HG03558 (cell line): ENCODE measurements at regions not wholly inside any gene's neighbourhood (a gene's known extent, or its start where the extent isn't known, plus 50 kb on each side); places are given as distances from the start of the nearest gene placed in this dataset.
"Not testable (repeated sequence)": the region's sequence is repeated elsewhere in the genome, so short reads cannot be mapped to it uniquely, and the experiment has no call there.

ENCODE experiments used
- ATAC-seq: cut with Tn5 transposase; IDR thresholded peaks from one replicate; pipeline ENCODE4 v1.9.1; 2021; ENCODE audit warnings: moderate number of reproducible peaks; ENCODE audit not compliant: unreplicated experiment; ENCODE audit errors: extremely low read depth

DNA sequence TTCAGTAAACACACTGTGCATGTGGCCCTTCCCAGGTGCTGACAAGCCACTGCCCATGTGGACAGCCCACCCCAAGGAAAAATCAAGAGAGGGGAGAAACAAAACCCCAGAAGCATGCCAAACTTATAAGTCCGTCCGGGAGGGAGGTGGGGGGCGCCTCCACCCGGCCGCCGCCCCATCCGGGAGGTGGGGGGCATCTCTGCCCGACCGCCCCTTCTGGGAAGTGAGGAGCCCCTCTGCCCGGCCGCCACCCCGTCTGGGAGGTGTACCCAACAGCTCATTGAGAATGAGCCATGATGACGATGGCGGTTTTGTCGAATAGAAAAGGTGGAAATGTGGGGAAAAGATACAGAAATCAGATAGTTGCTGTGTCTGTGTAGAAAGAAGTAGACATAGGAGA is 53.8 kb upstream of the C2CD4B start:
- no peak for ATAC-seq

DNA sequence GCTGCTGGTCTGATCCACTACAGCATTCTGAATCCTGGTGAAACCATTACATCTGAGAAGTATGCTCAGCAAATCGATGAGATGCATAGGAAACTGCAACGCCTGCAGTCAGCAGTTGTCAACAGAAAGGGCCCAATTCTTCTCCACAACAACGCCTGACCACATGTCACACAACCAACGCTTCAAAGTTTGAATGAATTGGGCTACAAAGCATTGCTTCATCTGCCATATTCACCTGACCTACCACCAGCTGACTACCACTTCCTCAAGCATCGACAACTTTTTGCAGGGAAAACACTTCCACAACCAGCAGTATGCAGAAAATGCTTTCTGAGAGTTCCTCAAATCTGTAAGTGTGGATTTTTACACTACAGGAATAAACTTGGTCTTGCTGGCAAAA is 54.7 kb upstream of the C2CD4B start:
- ATAC-seq: no peak

DNA sequence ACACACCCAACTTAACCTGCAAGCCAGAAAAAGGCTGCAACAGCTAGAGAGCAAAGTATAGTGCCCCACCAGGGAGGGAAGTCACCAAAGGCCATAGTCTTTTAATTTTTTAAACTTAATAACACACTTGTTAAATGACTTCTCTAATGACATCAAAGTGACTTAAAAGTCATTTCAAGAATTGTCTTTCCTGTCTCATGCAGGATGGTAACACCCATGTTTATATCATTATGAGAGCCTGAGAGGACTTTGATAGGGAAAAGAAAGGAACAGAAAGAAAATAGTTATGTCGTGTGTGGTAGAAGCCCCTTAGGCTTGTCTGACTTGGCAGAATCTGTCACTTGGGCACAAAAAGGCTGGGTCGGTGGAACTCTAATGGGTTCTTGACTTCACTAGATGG is 57.9 kb upstream of the C2CD4B start:
- no peak for ATAC-seq

DNA sequence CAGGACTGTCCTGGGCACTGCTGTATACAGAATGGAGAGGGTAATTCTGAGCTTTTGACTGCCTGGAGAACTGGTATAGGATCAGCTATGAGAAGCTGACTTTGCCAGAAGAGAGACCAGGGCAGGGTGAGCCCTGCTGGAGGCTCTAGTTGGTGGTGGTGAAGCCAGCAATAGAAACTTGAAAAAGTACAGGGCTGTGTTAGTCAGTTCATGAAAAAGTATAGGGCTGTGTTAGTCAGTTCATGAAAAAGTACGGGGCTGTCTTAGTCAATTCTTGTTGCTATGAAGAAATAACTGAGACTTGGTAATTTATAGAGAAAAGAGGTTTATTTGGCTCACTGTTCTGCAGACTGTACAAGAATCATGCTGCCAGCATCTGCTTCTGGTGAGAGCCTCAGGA is 63.5 kb upstream of the C2CD4B start:
- ATAC-seq: no peak

DNA sequence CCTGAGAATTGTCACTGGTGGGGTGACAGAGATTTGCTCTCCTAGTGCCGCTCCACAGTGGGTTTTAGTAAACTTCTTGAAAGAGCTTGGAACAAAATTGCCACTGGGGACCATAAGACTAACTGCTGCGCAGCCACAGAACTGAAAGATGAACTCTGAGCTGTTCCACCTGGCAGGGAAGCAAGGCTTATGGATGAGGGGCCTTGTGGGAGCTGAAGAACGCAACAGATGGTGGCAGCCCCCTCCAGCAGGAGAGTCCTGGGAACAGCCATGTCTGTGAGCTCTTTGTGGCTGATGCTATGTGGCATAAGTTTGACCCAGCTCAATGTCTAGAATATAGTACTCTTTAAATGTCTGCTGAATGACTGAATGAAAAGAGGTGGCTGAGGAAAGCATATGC is 66.8 kb upstream of the C2CD4B start:
- ATAC-seq: no peak

DNA sequence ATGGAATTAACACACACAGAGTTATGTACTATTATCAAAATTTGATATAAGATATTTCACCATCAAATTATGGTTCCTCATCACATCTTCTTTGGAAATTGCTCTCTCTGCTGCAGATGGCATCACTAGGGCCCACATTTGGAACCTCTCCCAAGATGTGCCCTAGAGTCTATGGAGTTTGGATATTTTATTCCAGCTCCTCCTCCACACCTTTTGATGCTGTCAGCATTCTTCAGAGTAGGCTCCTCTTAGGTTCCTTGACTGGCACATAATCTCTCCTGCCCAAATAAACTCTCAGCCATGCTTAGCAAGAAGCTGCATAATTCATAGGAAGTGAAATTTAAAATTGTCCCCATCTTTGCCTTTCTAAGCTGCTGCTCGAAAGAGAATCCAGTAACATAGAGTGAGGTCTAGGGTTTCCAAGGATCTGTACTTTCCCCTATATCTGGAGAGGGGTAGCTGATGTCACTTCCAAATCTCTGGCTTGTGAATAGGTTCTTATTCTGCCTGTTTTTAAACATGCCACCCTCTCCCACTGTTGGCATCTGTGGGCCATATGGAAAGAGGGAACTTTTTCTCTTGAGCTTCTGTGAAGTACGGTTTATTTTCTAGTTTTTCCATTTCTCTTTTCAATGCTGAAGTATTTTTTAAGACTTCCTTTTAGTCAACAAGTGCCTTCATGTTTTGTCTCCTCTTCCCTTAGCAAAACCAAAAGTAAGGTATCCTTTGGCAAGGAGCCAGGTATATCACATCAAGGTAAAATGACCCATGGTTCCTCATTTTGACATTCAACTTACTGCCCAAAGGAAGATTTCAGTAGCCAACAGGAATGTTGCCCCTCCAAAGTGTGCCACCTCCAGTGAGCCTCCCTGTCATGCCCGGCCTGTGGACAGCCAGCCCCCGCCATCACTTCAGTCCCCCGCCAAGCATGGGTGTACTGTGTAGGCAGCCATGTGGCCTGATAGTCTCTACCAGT is 75.3 kb upstream of the C2CD4B start:
- ATAC-seq: no peak

DNA sequence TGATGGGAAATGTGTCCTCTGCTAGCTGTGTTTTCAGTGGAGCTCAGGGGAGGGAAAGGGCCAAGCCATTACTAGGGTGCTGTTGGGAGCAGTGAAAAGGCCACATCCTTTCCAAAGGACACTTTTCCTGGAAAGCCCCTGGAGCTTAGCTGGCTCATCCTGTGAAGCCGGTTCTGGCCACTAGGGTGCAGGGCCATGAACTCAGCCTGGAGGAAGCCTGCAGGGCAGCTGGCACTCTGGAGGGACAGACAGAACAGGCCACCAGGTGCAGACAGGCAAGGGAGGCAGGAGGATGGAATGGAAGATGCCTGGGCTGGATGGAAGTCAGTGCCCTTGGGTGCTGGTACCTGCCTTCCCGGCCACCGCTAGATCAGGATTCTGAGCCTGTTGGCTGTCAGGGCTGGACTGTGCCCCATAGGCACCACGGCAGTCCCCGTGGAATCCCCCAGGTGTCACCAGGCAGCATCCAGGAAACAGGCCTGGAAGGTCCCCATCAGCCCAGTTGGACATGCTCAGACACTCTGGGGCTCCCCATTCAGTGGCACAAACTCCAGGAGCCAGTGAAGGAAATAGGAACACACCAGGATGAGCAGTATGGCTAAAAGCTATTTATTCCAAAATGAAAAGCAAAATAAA is 76.2 kb upstream of the C2CD4B start:
- no peak for ATAC-seq

DNA sequence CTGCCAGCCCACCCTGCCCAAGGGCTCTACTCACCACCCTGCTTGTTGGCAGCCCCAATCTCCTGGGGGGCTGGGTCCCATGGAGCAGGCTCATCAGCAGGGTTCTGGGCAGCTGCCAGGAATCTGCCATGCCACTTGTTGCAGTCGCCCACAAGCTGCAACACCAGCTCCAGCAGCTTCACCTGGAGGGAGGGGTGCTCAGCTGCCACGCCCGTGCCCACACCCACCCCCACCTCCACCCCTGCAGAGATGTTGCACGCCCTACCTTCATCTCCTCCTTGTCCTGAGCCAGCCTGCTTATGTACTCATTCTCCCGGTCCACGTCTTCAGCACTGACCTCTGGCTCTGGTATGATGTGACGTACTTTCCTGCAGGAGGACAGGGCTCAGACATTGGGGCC is 77.9 kb upstream of the C2CD4B start:
- ATAC-seq: no peak

DNA sequence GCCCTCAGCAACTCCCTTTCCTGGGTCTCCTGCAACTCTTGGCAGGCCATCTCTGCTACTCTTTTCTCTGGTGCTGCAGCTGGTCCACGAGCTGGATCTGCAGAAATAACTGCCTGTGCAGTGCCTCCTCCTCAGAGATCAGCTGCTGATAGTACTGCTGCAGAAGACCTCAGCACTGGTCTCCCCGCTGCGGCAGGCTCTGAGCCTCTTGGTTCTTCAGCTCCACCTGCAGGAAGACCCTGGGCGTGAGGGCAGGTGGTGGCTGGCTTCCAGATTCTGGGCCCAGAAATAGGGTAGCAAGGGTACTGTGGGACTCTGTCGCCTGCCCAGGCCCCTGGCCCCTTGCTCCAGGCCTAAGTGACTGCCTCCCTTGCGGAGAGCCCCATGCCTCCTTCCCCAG is 79.7 kb upstream of the C2CD4B start:
- no peak for ATAC-seq

DNA sequence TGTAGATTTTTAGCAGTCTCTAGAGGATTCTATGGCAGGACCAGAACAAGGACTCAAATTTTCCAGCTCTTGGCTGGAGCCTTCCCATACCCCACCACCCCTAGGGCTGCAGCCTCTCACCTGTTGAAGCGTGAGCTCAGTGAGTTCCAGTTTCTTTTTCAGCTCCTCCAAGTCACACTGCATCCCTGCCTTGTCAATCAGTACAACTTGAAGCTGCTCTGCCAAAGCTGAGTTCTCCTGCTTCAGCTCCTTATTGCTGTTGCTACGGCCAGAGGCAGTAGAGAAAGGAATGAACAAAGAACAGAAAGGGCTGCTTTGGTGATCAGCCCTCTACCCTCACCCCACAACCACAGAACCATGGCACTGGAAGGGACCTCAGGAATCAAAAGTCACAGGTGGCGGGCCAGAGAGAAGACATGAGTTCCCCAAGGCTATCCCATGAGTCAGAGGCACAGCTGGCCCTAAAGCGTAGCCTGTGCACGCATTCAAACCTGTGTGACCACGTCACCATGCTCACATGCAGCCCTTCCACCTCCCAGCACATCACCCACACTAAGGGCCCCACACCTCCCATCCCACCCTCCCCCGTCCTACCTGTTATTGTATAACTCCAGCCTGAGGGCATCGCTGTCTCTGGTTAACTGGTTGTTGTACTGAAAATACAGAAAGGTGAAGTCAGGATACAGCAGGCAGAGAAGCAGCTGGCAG is 83.3 kb upstream of the C2CD4B start:
- ATAC-seq: no peak

DNA sequence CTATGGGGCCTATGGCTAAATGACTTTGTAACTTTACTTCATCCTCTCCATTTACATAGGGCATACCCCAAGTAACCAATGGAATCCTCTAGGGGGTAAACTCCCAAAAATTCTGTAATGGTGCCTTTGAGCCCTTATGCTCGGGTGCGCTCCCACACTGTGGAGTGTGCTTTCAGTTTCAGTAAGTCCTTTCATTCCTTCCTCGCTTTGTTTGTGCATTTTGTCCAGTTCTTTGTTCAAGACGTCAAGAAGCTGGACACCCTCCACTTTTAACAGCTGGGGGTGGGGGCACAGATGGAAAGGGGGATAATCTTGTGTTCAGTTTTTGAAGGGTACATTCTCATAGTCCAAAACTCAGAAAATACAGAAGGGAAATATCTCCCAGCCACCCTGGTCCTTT is 84.4 kb upstream of the C2CD4B start:
- ATAC-seq: no peak

DNA sequence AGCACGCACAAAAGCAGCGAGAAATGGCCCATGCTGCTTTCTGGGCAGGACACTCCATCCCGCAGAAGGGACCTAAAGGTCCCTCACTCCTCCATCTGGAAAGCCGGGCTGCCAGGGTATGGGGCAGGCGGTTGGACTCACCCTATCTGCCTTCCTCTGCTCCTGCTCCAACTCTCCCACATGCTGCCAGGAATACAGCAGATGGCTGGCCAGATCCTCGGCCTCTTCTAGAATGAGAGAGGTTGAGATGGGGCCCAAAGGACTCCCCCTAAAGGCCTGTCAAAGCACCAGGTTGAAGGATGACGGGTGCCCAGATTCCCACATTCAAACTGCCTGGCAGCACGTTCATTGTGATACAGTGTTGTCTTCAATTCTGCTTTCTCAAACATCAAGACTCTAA is 85.1 kb upstream of the C2CD4B start:
- ATAC-seq: no peak

DNA sequence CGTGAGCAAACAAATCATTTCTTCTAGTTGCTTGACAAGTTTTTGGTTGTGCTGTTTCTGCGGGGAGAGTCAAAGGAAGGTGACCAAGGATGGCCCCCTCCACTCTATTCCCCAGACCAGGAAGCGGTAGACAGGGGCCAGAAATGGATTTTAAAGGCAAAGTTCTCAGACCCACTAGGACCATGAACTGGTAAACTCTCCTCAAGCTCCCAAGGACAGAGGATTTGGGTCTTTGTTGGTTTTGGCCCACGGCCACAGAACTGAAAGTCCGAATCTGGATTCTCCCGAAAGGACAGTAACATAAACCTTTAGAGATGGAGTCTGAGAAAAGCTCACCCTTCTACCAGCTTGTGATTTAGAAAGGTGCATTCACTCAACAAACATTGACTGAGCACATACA is 85.9 kb upstream of the C2CD4B start:
- ATAC-seq: no peak

DNA sequence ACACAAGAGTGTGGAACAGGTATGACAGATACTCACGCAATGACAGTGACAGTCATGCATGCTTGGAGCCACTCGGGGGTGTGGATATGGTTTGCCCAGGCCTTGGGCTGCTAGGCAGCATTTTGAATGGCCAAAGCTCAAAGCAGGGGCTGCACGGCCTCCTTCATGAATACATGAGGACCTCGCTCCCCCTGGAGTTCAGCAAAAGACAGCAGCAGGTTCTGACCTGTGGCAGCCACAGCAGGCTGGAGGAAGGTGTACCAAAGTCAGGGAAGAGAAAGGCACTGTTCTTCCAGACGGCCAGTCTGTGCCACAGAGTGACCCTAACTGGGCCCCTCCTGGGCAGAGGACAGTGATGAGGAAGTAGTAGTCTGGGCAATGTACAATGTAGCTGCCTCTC is 88.2 kb upstream of the C2CD4B start:
- ATAC-seq: no peak

DNA sequence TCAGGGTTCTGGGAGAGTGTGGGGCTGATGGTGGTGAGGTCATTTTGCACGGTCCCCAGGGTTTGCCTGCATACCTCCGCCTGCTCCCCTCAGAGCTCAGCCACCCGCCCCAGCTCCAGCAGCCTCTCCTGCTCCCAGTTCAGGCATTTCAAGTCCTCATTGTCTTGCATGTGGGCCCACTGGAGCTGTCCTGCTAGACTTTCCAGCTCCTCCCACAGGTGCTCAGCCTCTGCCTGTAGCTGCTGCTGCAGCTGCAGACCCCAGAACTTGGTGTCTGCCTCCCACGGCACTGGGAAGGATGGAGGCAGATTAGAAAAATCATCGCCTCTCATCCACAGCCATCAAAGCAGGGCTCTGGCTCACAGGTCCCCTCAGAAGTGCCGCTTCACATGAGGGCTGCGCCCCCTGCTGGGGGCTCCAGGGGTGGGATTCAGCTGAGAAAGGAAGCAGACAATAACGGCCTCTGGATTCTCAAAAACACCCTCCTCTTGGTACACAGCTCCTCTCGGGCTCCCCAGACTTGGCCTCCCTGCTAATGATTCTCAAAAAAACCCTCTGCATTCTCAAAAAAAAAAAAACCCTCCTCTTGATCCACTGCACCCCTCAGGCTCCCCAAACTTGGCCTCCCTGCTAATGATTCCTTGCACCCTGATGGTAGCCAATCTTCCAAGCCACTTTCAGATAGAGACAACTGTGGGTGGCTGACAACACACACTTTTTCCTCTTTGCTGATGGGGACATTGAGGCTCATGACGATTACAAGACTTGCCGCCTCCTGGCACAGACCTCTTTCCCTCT is 89.3 kb upstream of the C2CD4B start:
- no peak for ATAC-seq

DNA sequence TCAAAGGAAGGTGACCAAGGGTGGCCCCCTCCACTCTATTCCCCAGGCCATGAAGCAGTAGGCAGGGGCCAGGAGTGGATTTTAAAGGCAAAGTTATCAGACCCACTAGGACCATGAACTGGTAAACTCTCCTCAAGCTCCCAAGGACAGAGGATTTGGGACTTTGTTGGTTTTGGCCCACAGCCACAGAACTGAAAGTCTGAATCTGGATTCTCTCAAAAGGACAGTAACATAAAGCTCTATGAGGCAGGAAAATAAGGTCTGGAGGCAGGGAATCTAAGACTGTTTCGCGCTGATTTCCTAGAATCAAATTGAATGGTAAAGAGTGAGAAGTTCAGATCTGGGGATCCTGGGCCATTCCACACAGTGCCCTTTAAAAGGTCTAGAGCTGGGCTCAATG is 91.3 kb upstream of the C2CD4B start:
- not testable (repeated sequence) for ATAC-seq

DNA sequence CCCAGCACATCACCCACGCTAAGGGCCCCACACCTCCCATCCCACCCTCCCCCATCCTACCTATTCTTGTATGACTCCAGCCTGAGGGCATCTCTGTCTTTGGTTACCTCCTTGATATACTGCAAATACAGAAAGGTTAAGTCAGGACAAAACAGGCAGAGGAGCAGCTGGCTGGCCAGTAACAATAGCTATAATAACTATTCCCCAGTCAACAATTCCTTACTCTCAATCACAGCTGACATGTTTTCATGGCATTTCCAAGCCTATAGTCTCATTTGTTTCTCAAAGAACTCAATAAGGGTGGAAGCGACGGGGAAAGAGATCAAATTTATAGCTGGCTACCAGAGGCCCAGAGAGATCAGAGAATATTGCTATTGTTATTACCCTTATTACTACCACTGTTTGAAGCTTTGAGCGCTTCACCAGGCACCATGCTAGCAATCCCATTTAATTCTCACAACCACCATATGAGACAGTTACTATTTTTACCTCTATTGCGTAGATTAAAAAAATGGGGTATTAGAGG is 93.0 kb upstream of the C2CD4B start:
- ATAC-seq: no peak

DNA sequence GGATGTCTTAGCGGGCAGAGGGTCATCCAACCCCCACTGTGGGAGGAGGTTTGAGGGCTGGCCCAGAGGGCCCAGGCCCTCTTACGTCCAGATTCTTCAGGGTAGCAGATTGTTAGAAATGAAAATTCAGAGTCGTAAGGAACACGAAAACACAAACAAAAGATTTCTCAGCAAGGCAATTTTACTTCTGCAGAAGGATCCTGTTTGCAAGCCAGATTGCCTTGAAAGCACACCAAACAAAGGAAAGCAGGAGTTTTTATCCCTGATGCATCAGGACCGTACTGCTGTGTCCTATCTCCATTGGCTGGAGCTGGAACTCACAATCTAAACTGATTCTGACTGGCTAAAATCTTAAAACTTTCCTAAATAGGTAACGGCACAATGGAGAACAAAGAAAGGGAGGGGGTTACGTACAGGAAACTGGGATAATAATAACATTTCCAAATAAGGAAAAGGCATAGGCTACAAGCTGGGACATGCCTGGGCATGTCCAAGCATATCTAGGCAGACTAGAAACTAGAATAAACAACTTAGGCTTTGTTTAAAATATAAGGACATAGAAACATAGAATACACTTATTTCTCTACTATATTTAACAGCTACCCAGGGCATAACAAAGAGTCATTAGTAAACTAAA is 97.3 kb upstream of the C2CD4B start:
- no peak for ATAC-seq

DNA sequence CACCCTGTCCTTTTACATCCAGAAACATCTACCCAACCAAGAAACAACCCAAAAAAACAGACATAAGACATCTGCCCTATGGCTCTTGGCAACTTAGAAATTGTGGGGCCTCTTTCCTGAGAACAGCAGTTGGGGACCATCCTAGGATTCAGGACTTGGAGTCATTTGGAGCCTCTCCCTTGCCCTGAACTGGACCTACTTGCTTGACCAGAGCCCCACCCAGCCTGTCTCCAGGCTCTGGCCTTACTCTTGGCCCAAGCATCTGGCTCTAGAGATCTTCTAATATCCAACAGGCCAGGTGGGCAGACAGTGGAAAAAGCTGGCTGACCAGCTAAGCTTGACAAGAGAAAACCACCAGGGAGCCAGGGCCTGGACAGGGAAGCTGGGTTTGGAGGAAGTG is 99.1 kb upstream of the C2CD4B start:
- ATAC-seq: no peak

DNA sequence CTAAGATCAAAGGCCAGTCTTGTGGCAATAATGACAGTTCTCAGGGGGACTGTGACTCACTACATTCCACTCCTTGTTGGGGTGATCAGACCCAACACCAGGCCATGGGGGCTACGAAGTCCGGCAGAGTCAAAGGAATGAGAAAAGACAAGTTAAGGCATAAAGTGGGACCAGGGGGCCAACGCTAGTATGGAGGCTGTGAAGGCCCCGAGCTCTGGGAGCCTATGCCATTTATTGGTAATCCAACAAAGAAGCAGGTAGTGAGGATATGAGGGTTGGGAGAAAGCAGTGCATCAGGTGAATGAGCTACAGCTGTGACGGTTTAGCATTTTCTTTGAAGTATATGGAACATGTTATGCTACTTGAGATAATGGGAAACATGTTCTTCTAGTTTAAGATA is 104.4 kb upstream of the C2CD4B start:
- ATAC-seq: no peak
